ENCODE measurements at regions not wholly inside any gene's neighbourhood (a gene's known extent, or its start where the extent isn't known, plus 50 kb on each side); places are given as distances from the start of the nearest gene placed in this dataset.

DNA sequence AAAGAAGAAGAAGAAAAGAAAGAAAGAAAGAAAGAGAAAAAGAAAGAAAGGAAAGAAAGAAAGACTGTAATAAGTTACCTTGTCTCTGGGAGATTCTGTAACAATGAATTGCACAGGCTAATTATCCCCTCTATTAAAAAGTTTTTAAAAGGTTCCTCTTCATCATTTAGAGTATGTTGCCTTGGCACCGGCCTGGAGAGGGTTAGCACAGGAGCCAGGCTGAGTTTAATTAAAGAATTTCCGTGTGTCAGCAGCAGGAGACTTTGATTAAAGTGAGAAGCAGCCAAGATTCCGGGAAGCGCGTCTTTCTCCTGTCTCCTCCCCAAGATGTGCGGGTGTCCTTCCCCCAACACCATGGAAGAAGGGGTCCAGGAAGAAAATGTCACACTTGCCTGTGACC, 92.8 kb upstream of the ETV6 start:
- Histone ChIP-seq H3K36me3 (no peaks in the 10 kb centered on the region), H3K9me3 (no peaks in the 10 kb centered on the region), H3K4me1 (peaks cover 0 to 9% (median 0%) of the 10 kb centered on the region in 12 donors), H3K4me3 (peak overlapping the region in 6 of 12 donors; percentile 14 to 40 (median 29)), H3K27me3 (peaks cover 0 to 3% (median 0%) of the 10 kb centered on the region in 9 donors), H3K27ac (peak overlapping the region in 1 of 12 donors; percentile 73)
- TF ChIP-seq POLR2A (IDR thresholded peaks at IDR 0.05), result no peak
- TF ChIP-seq, protein P1, sequence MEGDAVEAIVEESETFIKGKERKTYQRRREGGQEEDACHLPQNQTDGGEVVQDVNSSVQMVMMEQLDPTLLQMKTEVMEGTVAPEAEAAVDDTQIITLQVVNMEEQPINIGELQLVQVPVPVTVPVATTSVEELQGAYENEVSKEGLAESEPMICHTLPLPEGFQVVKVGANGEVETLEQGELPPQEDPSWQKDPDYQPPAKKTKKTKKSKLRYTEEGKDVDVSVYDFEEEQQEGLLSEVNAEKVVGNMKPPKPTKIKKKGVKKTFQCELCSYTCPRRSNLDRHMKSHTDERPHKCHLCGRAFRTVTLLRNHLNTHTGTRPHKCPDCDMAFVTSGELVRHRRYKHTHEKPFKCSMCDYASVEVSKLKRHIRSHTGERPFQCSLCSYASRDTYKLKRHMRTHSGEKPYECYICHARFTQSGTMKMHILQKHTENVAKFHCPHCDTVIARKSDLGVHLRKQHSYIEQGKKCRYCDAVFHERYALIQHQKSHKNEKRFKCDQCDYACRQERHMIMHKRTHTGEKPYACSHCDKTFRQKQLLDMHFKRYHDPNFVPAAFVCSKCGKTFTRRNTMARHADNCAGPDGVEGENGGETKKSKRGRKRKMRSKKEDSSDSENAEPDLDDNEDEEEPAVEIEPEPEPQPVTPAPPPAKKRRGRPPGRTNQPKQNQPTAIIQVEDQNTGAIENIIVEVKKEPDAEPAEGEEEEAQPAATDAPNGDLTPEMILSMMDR (IDR thresholded peaks at IDR 0.05), result no peak
- no peak for DNase-seq
- no peak for ATAC-seq
- intact Hi-C loops (cut with DNase I), result no loop called here
- 27 to 43% (median 36%) methylated on average over 6 of the region's 6 CpGs for WGBS, 4 donors

- Histone ChIP-seq H3K27me3 (peaks cover 0 to 3% (median 0%) of the 10 kb centered on the region in 9 donors), H3K36me3 (no peaks in the 10 kb centered on the region), H3K27ac (no peak overlapping the region), H3K9me3 (no peaks in the 10 kb centered on the region), H3K4me3 (no peak overlapping the region), H3K4me1 (peaks cover 0 to 9% (median 0%) of the 10 kb centered on the region in 12 donors)
- intact Hi-C loops (cut with DNase I), result no loop called here
- ATAC-seq (no peak), DNase-seq (no peak)
- WGBS, 4 donors, result 84 to 89% (median 86%) methylated on average over 3 of the region's 3 CpGs
- TF ChIP-seq, protein P1 (IDR thresholded peaks at IDR 0.05), result no peak
- no peak for TF ChIP-seq POLR2A (IDR thresholded peaks at IDR 0.05)
Observed at GRCh38 chr12:11559626-11560340, 89.7 kb upstream of the ETV6 start.

DNA sequence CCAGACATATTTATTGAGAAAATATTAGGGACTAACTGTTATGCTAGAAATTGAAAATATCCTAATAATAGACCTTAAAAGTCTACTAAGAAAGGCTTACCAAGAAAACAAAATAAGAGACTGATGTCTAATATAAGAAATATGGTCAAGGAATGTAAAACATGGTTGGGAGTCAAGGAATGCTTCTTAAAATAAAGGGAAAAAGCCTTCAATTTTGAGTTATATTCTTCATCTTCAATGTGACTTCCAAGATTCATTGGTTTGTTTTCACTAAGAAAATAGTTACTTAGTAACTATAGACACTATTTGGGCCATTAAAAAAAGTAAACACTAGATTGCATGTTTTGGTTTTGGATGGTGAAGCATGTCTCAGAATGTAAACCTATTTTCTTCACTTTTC, 88.1 kb upstream of the ETV6 start:
- no peaks in the 10 kb centered on the region for H3K36me3 ChIP-seq
- TF ChIP-seq, protein P1 (IDR thresholded peaks at IDR 0.05), result no peak
- no peak for TF ChIP-seq POLR2A (IDR thresholded peaks at IDR 0.05)
- intact Hi-C loops (cut with DNase I), result no loop called here
- no peak overlapping the region for H3K27ac ChIP-seq
- peaks cover 0 to 6% (median 0%) of the 10 kb centered on the region in 12 donors for H3K4me1 ChIP-seq
- DNase-seq (no peak), ATAC-seq (no peak)
- H3K27me3 ChIP-seq, result peaks cover 0 to 3% (median 0%) of the 10 kb centered on the region in 9 donors
- no peak overlapping the region for H3K4me3 ChIP-seq
- H3K9me3 ChIP-seq, result no peaks in the 10 kb centered on the region

- intact Hi-C loops (cut with DNase I), result no loop called here
- TF ChIP-seq, protein P1 (IDR thresholded peaks at IDR 0.05), result no peak
- no peak for TF ChIP-seq POLR2A (IDR thresholded peaks at IDR 0.05)
- Histone ChIP-seq H3K9me3 (no peaks in the 10 kb centered on the region), H3K27ac (no peak overlapping the region), H3K27me3 (no peaks in the 10 kb centered on the region), H3K4me3 (no peak overlapping the region), H3K4me1 (no peaks in the 10 kb centered on the region), H3K36me3 (no peaks in the 10 kb centered on the region)
- DNase-seq (no peak), ATAC-seq (no peak)
- WGBS, 4 donors, result 89 to 91% (median 89%) methylated on average over 10 of the region's 10 CpGs
Observed at GRCh38 chr12:11563785-11564739, 85.4 kb upstream of the ETV6 start.
